ENCODE measurements at regions not wholly inside any gene's neighbourhood (a gene's known extent, or its start where the extent isn't known, plus 50 kb on each side); places are given as distances from the start of the nearest gene placed in this dataset.

GRCh38 chr3:43894176-43895049, 203.7 kb downstream of the ABHD5 start:
- Mint-ChIP-seq H3K4me3 (peak overlapping the region in 6 of 7 donors; percentile 26 to 81 (median 37)), H3K9me3 (peaks cover 0 to under 1% (median 0%) of the 10 kb centered on the region in 5 donors), H3K36me3 (no peaks in the 10 kb centered on the region), H3K27ac (no peak overlapping the region), H3K27me3 (peaks cover 36 to 78% of the 10 kb centered on the region in 2 donors), H3K4me1 (peaks cover 6 to 12% (median 10%) of the 10 kb centered on the region in 3 donors)
- Histone ChIP-seq H3K27ac (ENCODE audit: low read depth, low read length) (no peak overlapping the region), H3K9me3 (ENCODE audit: low read length) (no peaks in the 10 kb centered on the region), H3K36me3 (ENCODE audit: insufficient read depth, low read length) (no peaks in the 10 kb centered on the region), H3K4me3 (ENCODE audit: low read length) (peak overlapping the region; percentile 35), H3K27me3 (ENCODE audit: insufficient read depth, low read length, poor library complexity, severe bottlenecking) (peaks cover 11% of the 10 kb centered on the region), H3K4me1 (ENCODE audit: insufficient read depth, low read length) (peaks cover 7% of the 10 kb centered on the region)
- DNase-seq = no peak
- ChIA-PET POLR2A (no interaction called here), CTCF (no interaction called here)

- peaks cover 7% of the 10 kb centered on the region for H3K4me1 ChIP-seq (ENCODE audit: insufficient read depth, low read length)
- H3K27ac Mint-ChIP-seq = no peak overlapping the region
- H3K9me3 ChIP-seq (ENCODE audit: low read length) = no peaks in the 10 kb centered on the region
- peak overlapping the region in 2 of 7 donors; percentile 20 to 57 for H3K4me3 Mint-ChIP-seq
- H3K27ac ChIP-seq (ENCODE audit: low read depth, low read length) = no peak overlapping the region
- H3K27me3 ChIP-seq (ENCODE audit: insufficient read depth, low read length, poor library complexity, severe bottlenecking) = peaks cover 8% of the 10 kb centered on the region
- no peaks in the 10 kb centered on the region for H3K36me3 Mint-ChIP-seq
- POLR2A ChIA-PET = no interaction called here
- H3K4me1 Mint-ChIP-seq = peaks cover 6 to 12% (median 10%) of the 10 kb centered on the region in 3 donors
- no peak for DNase-seq
- CTCF ChIA-PET = no interaction called here
- H3K9me3 Mint-ChIP-seq = peaks cover 0 to 2% (median 0%) of the 10 kb centered on the region in 5 donors
- no peak overlapping the region for H3K4me3 ChIP-seq (ENCODE audit: low read length)
- peaks cover 30 to 74% of the 10 kb centered on the region in 2 donors for H3K27me3 Mint-ChIP-seq
- H3K36me3 ChIP-seq (ENCODE audit: insufficient read depth, low read length) = no peaks in the 10 kb centered on the region
These were observed 204.8 kb downstream of the ABHD5 start for GRCh38 chr3:43895573-43895972.

- no peak overlapping the region for H3K27ac Mint-ChIP-seq
These were observed 211.7 kb downstream of the ABHD5 start for GRCh38 chr3:43902415-43902814.

GRCh38 chr3:43905157-43905556, 214.4 kb downstream of the ABHD5 start:
- Mint-ChIP-seq H3K27ac (no peak overlapping the region), H3K4me1 (no peaks in the 10 kb centered on the region), H3K36me3 (no peaks in the 10 kb centered on the region), H3K9me3 (peaks cover 0 to 2% (median 0%) of the 10 kb centered on the region in 5 donors), H3K27me3 (peaks cover 17 to 27% of the 10 kb centered on the region in 2 donors), H3K4me3 (no peak overlapping the region)
- no peak overlapping the region for H3K27ac ChIP-seq (ENCODE audit: low read depth, low read length)
- no peak overlapping the region for H3K4me3 ChIP-seq (ENCODE audit: low read length)
- H3K27me3 ChIP-seq (ENCODE audit: insufficient read depth, low read length, poor library complexity, severe bottlenecking) = no peaks in the 10 kb centered on the region
- no peaks in the 10 kb centered on the region for H3K4me1 ChIP-seq (ENCODE audit: insufficient read depth, low read length)
- POLR2A ChIA-PET = no interaction called here
- no peaks in the 10 kb centered on the region for H3K9me3 ChIP-seq (ENCODE audit: low read length)
- CTCF ChIA-PET = no interaction called here
- no peaks in the 10 kb centered on the region for H3K36me3 ChIP-seq (ENCODE audit: insufficient read depth, low read length)
- DNase-seq = no peak

More at GRCh38 chr3:43902415-43902814, 211.7 kb downstream of the ABHD5 start:
- Mint-ChIP-seq H3K27me3 (peaks cover 21 to 41% of the 10 kb centered on the region in 2 donors), H3K4me1 (no peaks in the 10 kb centered on the region), H3K36me3 (no peaks in the 10 kb centered on the region), H3K9me3 (peaks cover 0 to 2% (median 0%) of the 10 kb centered on the region in 5 donors), H3K4me3 (no peak overlapping the region)
- CTCF ChIA-PET = no interaction called here
- H3K4me3 ChIP-seq (ENCODE audit: low read length) = no peak overlapping the region
- no peak overlapping the region for H3K27ac ChIP-seq (ENCODE audit: low read depth, low read length)
- no peaks in the 10 kb centered on the region for H3K4me1 ChIP-seq (ENCODE audit: insufficient read depth, low read length)
- DNase-seq = no peak
- H3K9me3 ChIP-seq (ENCODE audit: low read length) = no peaks in the 10 kb centered on the region
- H3K27me3 ChIP-seq (ENCODE audit: insufficient read depth, low read length, poor library complexity, severe bottlenecking) = no peaks in the 10 kb centered on the region
- H3K36me3 ChIP-seq (ENCODE audit: insufficient read depth, low read length) = no peaks in the 10 kb centered on the region
- POLR2A ChIA-PET = no interaction called here

- Mint-ChIP-seq H3K4me1 (no peaks in the 10 kb centered on the region), H3K27ac (no peak overlapping the region)
These were observed 216.2 kb downstream of the ABHD5 start for GRCh38 chr3:43906849-43907507.

GRCh38 chr3:43907508-43907858, 216.7 kb downstream of the ABHD5 start:
- peaks cover 16 to 18% of the 10 kb centered on the region in 2 donors for H3K27me3 Mint-ChIP-seq
- H3K36me3 ChIP-seq (ENCODE audit: insufficient read depth, low read length) = no peaks in the 10 kb centered on the region
- no peak overlapping the region for H3K27ac Mint-ChIP-seq
- H3K9me3 ChIP-seq (ENCODE audit: low read length) = no peaks in the 10 kb centered on the region
- H3K27me3 ChIP-seq (ENCODE audit: insufficient read depth, low read length, poor library complexity, severe bottlenecking) = no peaks in the 10 kb centered on the region
- no peaks in the 10 kb centered on the region for H3K36me3 Mint-ChIP-seq
- no peak for DNase-seq
- POLR2A ChIA-PET = no interaction called here
- H3K4me1 ChIP-seq (ENCODE audit: insufficient read depth, low read length) = no peaks in the 10 kb centered on the region
- no peak overlapping the region for H3K4me3 ChIP-seq (ENCODE audit: low read length)
- H3K9me3 Mint-ChIP-seq = no peaks in the 10 kb centered on the region
- no peak overlapping the region for H3K27ac ChIP-seq (ENCODE audit: low read depth, low read length)
- no peak overlapping the region for H3K4me3 Mint-ChIP-seq
- CTCF ChIA-PET = no interaction called here
- no peaks in the 10 kb centered on the region for H3K4me1 Mint-ChIP-seq

More at GRCh38 chr3:43906849-43907507, 216.2 kb downstream of the ABHD5 start:
- H3K36me3 Mint-ChIP-seq = no peaks in the 10 kb centered on the region
- Histone ChIP-seq H3K27ac (ENCODE audit: low read depth, low read length) (no peak overlapping the region), H3K36me3 (ENCODE audit: insufficient read depth, low read length) (no peaks in the 10 kb centered on the region), H3K9me3 (ENCODE audit: low read length) (no peaks in the 10 kb centered on the region), H3K27me3 (ENCODE audit: insufficient read depth, low read length, poor library complexity, severe bottlenecking) (no peaks in the 10 kb centered on the region), H3K4me3 (ENCODE audit: low read length) (no peak overlapping the region), H3K4me1 (ENCODE audit: insufficient read depth, low read length) (no peaks in the 10 kb centered on the region)
- ChIA-PET POLR2A (no interaction called here), CTCF (no interaction called here)
- no peak overlapping the region for H3K4me3 Mint-ChIP-seq
- H3K9me3 Mint-ChIP-seq = no peaks in the 10 kb centered on the region
- H3K27me3 Mint-ChIP-seq = peaks cover 16 to 22% of the 10 kb centered on the region in 2 donors
- no peak for DNase-seq

GRCh38 chr3:43908456-43908855, 217.7 kb downstream of the ABHD5 start:
- Histone ChIP-seq H3K27me3 (ENCODE audit: insufficient read depth, low read length, poor library complexity, severe bottlenecking) (no peaks in the 10 kb centered on the region), H3K36me3 (ENCODE audit: insufficient read depth, low read length) (no peaks in the 10 kb centered on the region), H3K27ac (ENCODE audit: low read depth, low read length) (no peak overlapping the region), H3K4me1 (ENCODE audit: insufficient read depth, low read length) (no peaks in the 10 kb centered on the region), H3K4me3 (ENCODE audit: low read length) (no peak overlapping the region), H3K9me3 (ENCODE audit: low read length) (no peaks in the 10 kb centered on the region)
- POLR2A ChIA-PET = no interaction called here
- CTCF ChIA-PET = no interaction called here
- DNase-seq = no peak
- Mint-ChIP-seq H3K9me3 (no peaks in the 10 kb centered on the region), H3K4me1 (no peaks in the 10 kb centered on the region), H3K27ac (no peak overlapping the region), H3K36me3 (no peaks in the 10 kb centered on the region), H3K27me3 (peaks cover 18 to 21% of the 10 kb centered on the region in 2 donors), H3K4me3 (no peak overlapping the region)

- DNase-seq = no peak
- Mint-ChIP-seq H3K4me3 (no peak overlapping the region), H3K9me3 (no peaks in the 10 kb centered on the region), H3K27ac (no peak overlapping the region), H3K27me3 (peaks cover 16 to 19% of the 10 kb centered on the region in 2 donors), H3K36me3 (no peaks in the 10 kb centered on the region), H3K4me1 (no peaks in the 10 kb centered on the region)
- no peaks in the 10 kb centered on the region for H3K36me3 ChIP-seq (ENCODE audit: insufficient read depth, low read length)
- ChIA-PET POLR2A (no interaction called here), CTCF (no interaction called here)
- H3K27me3 ChIP-seq (ENCODE audit: insufficient read depth, low read length, poor library complexity, severe bottlenecking) = no peaks in the 10 kb centered on the region
- H3K4me1 ChIP-seq (ENCODE audit: insufficient read depth, low read length) = no peaks in the 10 kb centered on the region
- H3K27ac ChIP-seq (ENCODE audit: low read depth, low read length) = no peak overlapping the region
- H3K4me3 ChIP-seq (ENCODE audit: low read length) = no peak overlapping the region
- H3K9me3 ChIP-seq (ENCODE audit: low read length) = no peaks in the 10 kb centered on the region
These were observed 218.4 kb downstream of the ABHD5 start for GRCh38 chr3:43909149-43909548.
